ENCODE measurements at regions not wholly inside any gene's neighbourhood (a gene's known extent, or its start where the extent isn't known, plus 50 kb on each side); places are given as distances from the start of the nearest gene placed in this dataset.

GRCh38 chr4:159765382-159765781 lies 662.5 kb downstream of the RAPGEF2 start:
- Histone ChIP-seq H3K4me1 (no peaks in the 10 kb centered on the region), H3K9me3 (no peaks in the 10 kb centered on the region), H3K36me3 (no peaks in the 10 kb centered on the region), H3K27me3 (no peaks in the 10 kb centered on the region), H3K4me3 (no peak overlapping the region), H3K27ac (no peak overlapping the region)
- WGBS, 2 donors (ENCODE audit: low coverage in 1 of 2), result 75 to 87% methylated on average over 1 of the region's 1 CpG
- no peak for ATAC-seq
- TF ChIP-seq POLR2A (IDR thresholded peaks at IDR 0.05) (no peak), POLR2AphosphoS5 (IDR thresholded peaks at IDR 0.05) (no peak), EP300 (IDR thresholded peaks at IDR 0.05) (no peak)

- no peaks in the 10 kb centered on the region for H3K4me1 ChIP-seq
- no peaks in the 10 kb centered on the region for H3K27me3 ChIP-seq
- H3K9me3 ChIP-seq, result no peaks in the 10 kb centered on the region
- TF ChIP-seq POLR2A (IDR thresholded peaks at IDR 0.05) (no peak), POLR2AphosphoS5 (IDR thresholded peaks at IDR 0.05) (no peak), EP300 (IDR thresholded peaks at IDR 0.05) (no peak), CTCF (IDR thresholded peaks at IDR 0.05) (no peak)
- 76 to 80% methylated on average over 7 of the region's 7 CpGs for WGBS, 2 donors (ENCODE audit: low coverage in 1 of 2)
- no peak overlapping the region for H3K4me3 ChIP-seq
- ATAC-seq, result no peak
- no peaks in the 10 kb centered on the region for H3K36me3 ChIP-seq
- H3K27ac ChIP-seq, result no peak overlapping the region
Measured at GRCh38 chr4:159766241-159766640, 663.4 kb downstream of the RAPGEF2 start.

- H3K27ac ChIP-seq, result no peak overlapping the region
- ATAC-seq, result no peak
Measured at GRCh38 chr4:159767406-159767805, 664.5 kb downstream of the RAPGEF2 start.

GRCh38 chr4:159768016-159768415 lies 665.1 kb downstream of the RAPGEF2 start:
- Histone ChIP-seq H3K27me3 (no peaks in the 10 kb centered on the region), H3K4me3 (no peak overlapping the region), H3K27ac (no peak overlapping the region), H3K4me1 (no peaks in the 10 kb centered on the region), H3K9me3 (no peaks in the 10 kb centered on the region), H3K36me3 (no peaks in the 10 kb centered on the region)
- ATAC-seq, result no peak
- no peak for TF ChIP-seq POLR2A (IDR thresholded peaks at IDR 0.05)
- no peak for TF ChIP-seq CTCF (IDR thresholded peaks at IDR 0.05)
- TF ChIP-seq EP300 (IDR thresholded peaks at IDR 0.05), result no peak
- no peak for TF ChIP-seq POLR2AphosphoS5 (IDR thresholded peaks at IDR 0.05)

More at GRCh38 chr4:159767406-159767805, 664.5 kb downstream of the RAPGEF2 start:
- TF ChIP-seq POLR2AphosphoS5 (IDR thresholded peaks at IDR 0.05) (no peak), CTCF (IDR thresholded peaks at IDR 0.05) (no peak), POLR2A (IDR thresholded peaks at IDR 0.05) (no peak), EP300 (IDR thresholded peaks at IDR 0.05) (no peak)
- Histone ChIP-seq H3K9me3 (no peaks in the 10 kb centered on the region), H3K4me3 (no peak overlapping the region), H3K4me1 (no peaks in the 10 kb centered on the region), H3K27me3 (no peaks in the 10 kb centered on the region), H3K36me3 (no peaks in the 10 kb centered on the region)

GRCh38 chr4:159770401-159770800 lies 667.5 kb downstream of the RAPGEF2 start:
- Histone ChIP-seq H3K4me3 (no peak overlapping the region), H3K36me3 (no peaks in the 10 kb centered on the region), H3K4me1 (no peaks in the 10 kb centered on the region), H3K9me3 (no peaks in the 10 kb centered on the region), H3K27me3 (no peaks in the 10 kb centered on the region), H3K27ac (no peak overlapping the region)
- ATAC-seq, result no peak
- WGBS, 2 donors (ENCODE audit: low coverage in 1 of 2), result 16 to 33% methylated on average over 1 of the region's 1 CpG
- no peak for TF ChIP-seq EP300 (IDR thresholded peaks at IDR 0.05)
- TF ChIP-seq POLR2A (IDR thresholded peaks at IDR 0.05), result no peak
- no peak for TF ChIP-seq POLR2AphosphoS5 (IDR thresholded peaks at IDR 0.05)
- TF ChIP-seq CTCF (IDR thresholded peaks at IDR 0.05), result no peak

All from gastroesophageal sphincter (tissue), 4 donors.